Islet of Langerhans (tissue), 1 donor: ENCODE measurements at regions not wholly inside any gene's neighbourhood (a gene's known extent, or its start where the extent isn't known, plus 50 kb on each side); places are given as distances from the start of the nearest gene placed in this dataset.
"Not testable (repeated sequence)": the region's sequence is repeated elsewhere in the genome, so short reads cannot be mapped to it uniquely, and the experiment has no call there.

ENCODE experiments used
- FAIRE-seq: peaks from one replicate; lab custom pipeline; 2011; peaks lifted over from hg19 to GRCh38; lab: Jason Lieb, UNC

DNA sequence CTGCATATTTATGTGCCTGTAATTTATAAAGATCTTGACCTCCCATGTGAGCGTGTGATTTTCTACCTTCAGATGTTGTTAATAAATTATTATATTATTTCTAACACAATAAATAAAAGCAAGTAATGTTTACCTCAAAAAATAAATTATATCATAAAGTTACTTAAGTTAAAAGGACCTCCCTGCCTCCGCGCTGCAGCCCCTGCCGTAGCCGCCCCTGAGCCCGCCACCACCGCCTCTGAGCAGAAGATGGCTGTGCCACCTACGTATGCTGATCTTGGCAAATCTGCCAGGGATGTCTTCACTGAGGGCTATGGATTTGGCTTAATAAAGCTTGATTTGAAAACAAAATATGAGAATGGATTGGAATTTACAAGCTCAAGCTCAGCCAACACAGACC, 119.6 kb upstream of the BRWD3 start:
- FAIRE-seq, result no peak

DNA sequence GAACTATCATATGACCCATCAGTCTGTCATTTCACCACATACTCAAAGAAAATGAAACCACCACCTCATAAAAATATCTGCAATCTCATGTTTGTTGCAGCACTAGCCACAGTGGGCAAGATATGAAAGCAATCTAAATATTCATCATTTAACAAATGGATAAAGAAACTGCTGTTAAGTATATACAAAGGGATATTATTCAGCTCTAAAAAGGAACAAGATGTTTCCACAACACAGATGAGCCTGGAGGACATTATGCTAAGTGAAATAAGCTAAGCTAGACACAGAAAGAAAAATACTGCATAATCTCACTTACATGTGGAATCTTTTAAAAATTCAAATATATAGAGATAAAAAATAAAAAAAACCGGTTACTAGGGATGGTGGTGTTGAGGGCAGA, 108.2 kb upstream of the BRWD3 start:
- FAIRE-seq, result no peak

DNA sequence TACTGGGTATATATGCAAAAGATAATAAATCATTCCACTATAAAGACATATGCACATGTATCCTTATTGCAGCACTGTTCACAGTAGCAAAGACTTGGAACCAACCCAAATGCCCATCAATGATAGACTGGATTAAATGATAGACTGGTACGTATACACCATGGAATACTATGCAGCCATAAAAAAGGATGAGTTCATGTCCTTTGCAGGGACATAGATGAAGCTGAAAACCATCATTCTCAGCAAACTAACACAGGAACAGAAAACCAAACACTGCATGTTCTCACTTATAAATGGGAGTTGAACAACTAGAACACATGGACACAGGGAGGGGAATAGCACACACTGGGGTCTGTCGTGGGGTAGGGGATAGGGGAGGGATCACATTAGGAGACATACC, 102.7 kb upstream of the BRWD3 start:
- not testable (repeated sequence) for FAIRE-seq

DNA sequence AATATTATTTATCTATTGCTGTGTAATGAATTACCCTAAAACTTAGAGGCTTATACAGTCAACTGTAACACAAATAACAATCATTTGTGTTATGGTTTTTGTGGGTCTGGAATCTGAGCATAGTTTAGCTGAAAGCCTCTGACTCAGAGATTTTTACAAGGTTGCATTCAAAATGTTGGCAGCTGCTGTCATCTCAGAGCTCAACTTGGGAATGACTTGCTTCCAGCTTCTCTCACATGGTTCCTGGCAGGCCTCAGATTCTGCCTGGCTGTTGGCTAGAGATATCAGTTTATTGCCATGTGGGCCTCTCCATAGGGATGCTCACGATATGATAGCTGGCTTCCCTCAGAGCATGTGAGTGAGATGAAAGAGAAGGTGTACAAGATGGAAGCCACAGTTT, 70.2 kb upstream of the BRWD3 start:
- no peak for FAIRE-seq

DNA sequence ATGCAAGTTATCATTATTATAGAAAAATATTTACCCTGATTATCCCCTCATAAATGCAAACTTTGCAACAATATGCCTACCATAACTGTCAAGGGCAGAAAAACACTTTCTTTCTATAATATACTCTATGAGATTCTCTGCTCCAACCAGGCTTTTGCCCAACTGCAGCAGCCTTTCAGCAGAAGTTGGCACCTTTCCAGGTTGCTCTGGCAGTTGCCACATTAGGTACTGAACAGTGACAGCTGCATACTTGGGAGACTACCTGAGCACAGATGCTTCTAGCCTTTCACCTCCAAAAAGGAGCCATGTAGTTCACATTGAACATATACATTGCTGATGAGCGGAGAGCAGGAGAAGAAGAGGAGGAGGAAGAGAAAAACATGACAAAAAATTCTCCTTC, 69.5 kb upstream of the BRWD3 start:
- FAIRE-seq, result no peak

DNA sequence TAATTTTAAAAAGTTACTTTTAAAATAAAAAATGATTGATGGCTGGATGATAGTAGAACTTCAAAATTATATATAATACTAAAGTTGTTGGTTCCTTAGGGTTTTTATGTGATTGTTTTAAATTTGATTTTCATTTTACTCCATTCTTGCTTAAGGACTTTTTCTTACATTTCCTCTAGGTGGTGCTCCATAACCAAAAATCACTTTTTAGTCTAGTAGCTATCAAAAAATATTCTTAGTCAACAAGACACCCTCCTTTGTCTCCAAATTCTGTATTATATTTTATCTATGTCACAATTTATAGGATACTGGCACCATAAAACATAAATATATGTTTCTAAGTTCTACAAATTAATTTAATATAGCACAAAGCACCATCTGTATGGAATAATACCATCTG, 67.2 kb upstream of the BRWD3 start:
- FAIRE-seq, result peak; percentile 99
